GM21717 (cell line): ENCODE measurements at regions not wholly inside any gene's neighbourhood (a gene's known extent, or its start where the extent isn't known, plus 50 kb on each side); places are given as distances from the start of the nearest gene placed in this dataset.
"Not testable (repeated sequence)": the region's sequence is repeated elsewhere in the genome, so short reads cannot be mapped to it uniquely, and the experiment has no call there.

Experiments used
- ATAC-seq: cut with Tn5 transposase; IDR thresholded peaks from one replicate; pipeline ENCODE4 v1.9.1; 2021; ENCODE audit warnings: mild to moderate bottlenecking, moderate library complexity; ENCODE audit not compliant: unreplicated experiment

GRCh38 chr1:184821658-184822057 is 67.0 kb upstream of the EDEM3 start:
- no peak for ATAC-seq

GRCh38 chr1:184820956-184821355 is 66.3 kb upstream of the EDEM3 start:
- ATAC-seq = no peak

- ATAC-seq = no peak
Measured at GRCh38 chr1:184820218-184820750, 65.6 kb upstream of the EDEM3 start.

GRCh38 chr1:184818646-184819045 is 64.0 kb upstream of the EDEM3 start:
- no peak for ATAC-seq

GRCh38 chr1:184817003-184817402 is 62.3 kb upstream of the EDEM3 start:
- not testable (repeated sequence) for ATAC-seq

- ATAC-seq = no peak
Measured at GRCh38 chr1:184813528-184814089, 59.0 kb upstream of the EDEM3 start.

GRCh38 chr1:184811439-184812111 is 56.9 kb upstream of the EDEM3 start:
- no peak for ATAC-seq

GRCh38 chr1:184810735-184811343 is 56.2 kb upstream of the EDEM3 start:
- no peak for ATAC-seq

- ATAC-seq = no peak
Measured at GRCh38 chr1:184806296-184806721, 51.7 kb upstream of the EDEM3 start.

GRCh38 chr1:184805667-184806295 is 51.1 kb upstream of the EDEM3 start:
- ATAC-seq = peak; percentile 93
